WTC11 (cell line): ENCODE measurements at regions not wholly inside any gene's neighbourhood (a gene's known extent, or its start where the extent isn't known, plus 50 kb on each side); places are given as distances from the start of the nearest gene placed in this dataset.
A peak's percentile ranks its signal among the peaks of the same experiment; 100 is the strongest.

Experiments used
- ATAC-seq: fragments of 200-7000 bp; cut with Tn5 transposase; 2 replicates; pipeline ENCODE4 v1.10.0; 2021; ENCODE audit warnings: mild to moderate bottlenecking, moderate library complexity
- CTCF ChIA-PET: fragments of 300-600 bp; sonication (Branson Sonifier 250); formaldehyde crosslinking; loops from one replicate; lab custom pipeline; 2021; ENCODE audit warnings: antibody characterized with exemption; lab: Charles Lee
- POLR2A ChIA-PET: fragments of 350-600 bp; sonication (Branson Sonifier 250); formaldehyde crosslinking; loops from one replicate; lab custom pipeline; 2021; ENCODE audit warnings: antibody characterized with exemption; lab: Charles Lee
- DNase-seq: peaks from one replicate; pipeline ENCODE4 v3.0.0; 2021; ENCODE audit warnings: low spot score
- H3K27ac Mint-ChIP-seq: 2 replicates; pipeline ENCODE4 v1.8.0; 2021; ENCODE audit warnings: mixed read lengths
- H3K27me3 Mint-ChIP-seq: 2 replicates; pipeline ENCODE4 v1.8.0; 2021; ENCODE audit warnings: low read depth, mild to moderate bottlenecking, moderate library complexity, mixed read lengths
- H3K36me3 Mint-ChIP-seq: 2 replicates; pipeline ENCODE4 v1.8.0; 2021; ENCODE audit warnings: mixed read lengths
- H3K4me1 Mint-ChIP-seq: 2 replicates; pipeline ENCODE4 v1.8.0; 2022; ENCODE audit warnings: mixed read lengths
- H3K4me3 Mint-ChIP-seq: 2 replicates; pipeline ENCODE4 v1.8.0; 2021; ENCODE audit warnings: mild to moderate bottlenecking, moderate library complexity, mixed read lengths
- H3K9me3 Mint-ChIP-seq: 2 replicates; pipeline ENCODE4 v1.8.0; 2021; ENCODE audit warnings: mixed read lengths
- CBFB ChIP-seq: sonication (generic); formaldehyde crosslinking; IDR thresholded peaks from 2 replicates; pipeline ENCODE4 v1.8.1; 2022; ENCODE audit warnings: mild to moderate bottlenecking, low read depth, missing genetic modification reagents
- ELF4 ChIP-seq: sonication (generic); formaldehyde crosslinking; IDR thresholded peaks from 2 replicates; pipeline ENCODE4 v1.8.1; 2022; ENCODE audit warnings: low read depth, mild to moderate bottlenecking, moderate library complexity, missing genetic modification reagents
- ETV6 ChIP-seq: sonication (generic); formaldehyde crosslinking; IDR thresholded peaks from 2 replicates; pipeline ENCODE4 v1.8.1; 2022; ENCODE audit warnings: mild to moderate bottlenecking, missing genetic modification reagents
- FOXK1 ChIP-seq: sonication (generic); formaldehyde crosslinking; IDR thresholded peaks from 2 replicates; pipeline ENCODE4 v1.8.0; 2022; ENCODE audit warnings: mild to moderate bottlenecking, moderate library complexity, missing genetic modification reagents
- IRF1 ChIP-seq: sonication (generic); formaldehyde crosslinking; IDR thresholded peaks from 2 replicates; pipeline ENCODE4 v1.8.0; 2023; ENCODE audit warnings: missing genetic modification reagents
- NFYB ChIP-seq: sonication (generic); formaldehyde crosslinking; conservative IDR thresholded peaks from 2 replicates; pipeline ENCODE4 v1.8.0; 2022; ENCODE audit warnings: low read depth, missing genetic modification reagents
- SP1 ChIP-seq: sonication (generic); formaldehyde crosslinking; conservative IDR thresholded peaks from 2 replicates; pipeline ENCODE4 v1.8.1; 2022; ENCODE audit warnings: missing genetic modification reagents
- ZNF219 ChIP-seq: sonication (generic); formaldehyde crosslinking; IDR thresholded peaks from 2 replicates; pipeline ENCODE4 v1.8.0; 2023; ENCODE audit warnings: missing genetic modification reagents, mild to moderate bottlenecking, borderline replicate concordance
- ZNF317 ChIP-seq: sonication (generic); formaldehyde crosslinking; IDR thresholded peaks from 2 replicates; pipeline ENCODE4 v1.8.1; 2023; ENCODE audit warnings: low read depth, mild to moderate bottlenecking, moderate library complexity, missing genetic modification reagents, borderline replicate concordance
- ZNF532 ChIP-seq: fragments of 250-450 bp; sonication (Bioruptor Pico); IDR thresholded peaks from 2 replicates; pipeline ENCODE4 v1.9.0; 2021; ENCODE audit warnings: mild to moderate bottlenecking, borderline replicate concordance
- ZNF671 ChIP-seq: fragments of 250-450 bp; sonication (Bioruptor Pico); IDR thresholded peaks from 2 replicates; pipeline ENCODE4 v1.8.0; 2021; ENCODE audit warnings: mild to moderate bottlenecking
- TF ChIP-seq, protein P1 (sequence below): sonication (generic); formaldehyde crosslinking; conservative IDR thresholded peaks from 2 replicates; pipeline ENCODE4 v1.8.1; 2022; ENCODE audit warnings: mild to moderate bottlenecking, missing genetic modification reagents
- TF ChIP-seq, protein P2 (sequence below): sonication (generic); formaldehyde crosslinking; IDR thresholded peaks from 2 replicates; pipeline ENCODE4 v1.8.0; 2023; ENCODE audit warnings: missing genetic modification reagents, mild to moderate bottlenecking, borderline replicate concordance
- TF ChIP-seq, protein P3 (sequence below): sonication (generic); formaldehyde crosslinking; IDR thresholded peaks from 2 replicates; pipeline ENCODE4 v1.8.1; 2023; ENCODE audit warnings: mild to moderate bottlenecking, missing genetic modification reagents
- TF ChIP-seq, protein P4 (sequence below): sonication (generic); formaldehyde crosslinking; IDR thresholded peaks from 2 replicates; pipeline ENCODE4 v1.8.0; 2022; ENCODE audit warnings: mild to moderate bottlenecking, missing genetic modification reagents
- TF ChIP-seq, protein P5 (sequence below): sonication (generic); formaldehyde crosslinking; IDR thresholded peaks from 2 replicates; pipeline ENCODE4 v1.8.1; 2023; ENCODE audit warnings: mild to moderate bottlenecking, missing genetic modification reagents, moderate library complexity

DNA sequence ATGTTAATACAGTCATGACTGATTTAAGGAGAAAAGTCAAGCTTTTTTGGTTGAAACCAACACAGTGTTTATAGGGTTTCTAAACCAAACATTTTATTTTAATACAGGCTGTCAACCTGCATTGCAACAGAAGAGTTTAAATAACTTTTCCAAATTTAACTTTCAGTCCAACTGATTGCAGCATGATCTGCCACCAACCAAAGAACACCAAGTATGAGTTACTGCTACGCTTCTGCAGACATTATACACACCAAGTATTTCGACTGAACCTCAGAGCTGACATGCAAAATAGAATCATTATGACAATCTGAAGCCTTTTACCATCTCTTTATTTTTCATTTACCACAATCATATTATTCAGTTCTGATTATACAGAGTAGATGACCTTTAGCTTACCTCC, 151.2 kb upstream of the DST start:
- ChIA-PET CTCF (interaction anchor here (1.0 to 1.4 kb wide), 4 partner anchors 8 to 57 kb away, joined by 3 to 5 read pairs (median 4); no protein-coding TSS in a partner anchor), POLR2A (no interaction called here)
- H3K36me3 Mint-ChIP-seq: no peaks in the 10 kb centered on the region

DNA sequence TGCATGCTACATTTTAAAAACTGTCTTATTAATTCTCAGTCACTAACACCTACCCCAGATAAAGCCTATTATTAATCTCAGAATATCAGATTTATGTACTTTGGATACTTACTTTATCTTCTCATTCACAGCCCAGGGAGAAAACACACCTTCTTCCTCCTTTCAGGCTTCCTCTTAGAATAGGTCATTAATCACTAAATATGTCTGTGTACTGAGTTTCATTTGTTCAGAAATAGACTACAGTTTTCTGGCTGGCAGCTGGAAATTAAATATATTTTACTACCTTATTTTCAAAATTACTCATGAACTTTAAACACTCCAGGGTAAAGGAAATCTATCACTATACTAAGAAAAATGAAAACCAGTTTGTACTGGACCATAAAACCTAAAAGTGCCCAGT, 147.7 kb upstream of the DST start:
- Mint-ChIP-seq H3K27me3 (no peaks in the 10 kb centered on the region), H3K27ac (peak overlapping the region; percentile 51), H3K4me1 (peaks cover 73% of the 10 kb centered on the region), H3K36me3 (peaks cover 5% of the 10 kb centered on the region; the same call in 1 of the 2 replicates), H3K4me3 (no peak overlapping the region), H3K9me3 (no peaks in the 10 kb centered on the region)
- POLR2A ChIA-PET: no interaction called here
- TF ChIP-seq, protein P1, sequence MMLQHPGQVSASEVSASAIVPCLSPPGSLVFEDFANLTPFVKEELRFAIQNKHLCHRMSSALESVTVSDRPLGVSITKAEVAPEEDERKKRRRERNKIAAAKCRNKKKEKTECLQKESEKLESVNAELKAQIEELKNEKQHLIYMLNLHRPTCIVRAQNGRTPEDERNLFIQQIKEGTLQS (CRISPR knock-in tag): no peak
- TF ChIP-seq ZNF671 (CRISPR knock-in tag) (no peak), CBFB (no peak), IRF1 (CRISPR knock-in tag) (no peak)
- CTCF ChIA-PET: interaction anchor here (1.0 kb wide), 1 partner anchor 53 kb away, joined by 5 read pairs; no protein-coding TSS in a partner anchor
- ATAC-seq (no peak), DNase-seq (no peak)

More for the DNA sequence above, 151.2 kb upstream of the DST start:
- peak overlapping the region; percentile 46 for H3K4me3 Mint-ChIP-seq
- H3K27ac Mint-ChIP-seq: peak overlapping the region; percentile 98
- H3K27me3 Mint-ChIP-seq: no peaks in the 10 kb centered on the region
- TF ChIP-seq, protein P2, sequence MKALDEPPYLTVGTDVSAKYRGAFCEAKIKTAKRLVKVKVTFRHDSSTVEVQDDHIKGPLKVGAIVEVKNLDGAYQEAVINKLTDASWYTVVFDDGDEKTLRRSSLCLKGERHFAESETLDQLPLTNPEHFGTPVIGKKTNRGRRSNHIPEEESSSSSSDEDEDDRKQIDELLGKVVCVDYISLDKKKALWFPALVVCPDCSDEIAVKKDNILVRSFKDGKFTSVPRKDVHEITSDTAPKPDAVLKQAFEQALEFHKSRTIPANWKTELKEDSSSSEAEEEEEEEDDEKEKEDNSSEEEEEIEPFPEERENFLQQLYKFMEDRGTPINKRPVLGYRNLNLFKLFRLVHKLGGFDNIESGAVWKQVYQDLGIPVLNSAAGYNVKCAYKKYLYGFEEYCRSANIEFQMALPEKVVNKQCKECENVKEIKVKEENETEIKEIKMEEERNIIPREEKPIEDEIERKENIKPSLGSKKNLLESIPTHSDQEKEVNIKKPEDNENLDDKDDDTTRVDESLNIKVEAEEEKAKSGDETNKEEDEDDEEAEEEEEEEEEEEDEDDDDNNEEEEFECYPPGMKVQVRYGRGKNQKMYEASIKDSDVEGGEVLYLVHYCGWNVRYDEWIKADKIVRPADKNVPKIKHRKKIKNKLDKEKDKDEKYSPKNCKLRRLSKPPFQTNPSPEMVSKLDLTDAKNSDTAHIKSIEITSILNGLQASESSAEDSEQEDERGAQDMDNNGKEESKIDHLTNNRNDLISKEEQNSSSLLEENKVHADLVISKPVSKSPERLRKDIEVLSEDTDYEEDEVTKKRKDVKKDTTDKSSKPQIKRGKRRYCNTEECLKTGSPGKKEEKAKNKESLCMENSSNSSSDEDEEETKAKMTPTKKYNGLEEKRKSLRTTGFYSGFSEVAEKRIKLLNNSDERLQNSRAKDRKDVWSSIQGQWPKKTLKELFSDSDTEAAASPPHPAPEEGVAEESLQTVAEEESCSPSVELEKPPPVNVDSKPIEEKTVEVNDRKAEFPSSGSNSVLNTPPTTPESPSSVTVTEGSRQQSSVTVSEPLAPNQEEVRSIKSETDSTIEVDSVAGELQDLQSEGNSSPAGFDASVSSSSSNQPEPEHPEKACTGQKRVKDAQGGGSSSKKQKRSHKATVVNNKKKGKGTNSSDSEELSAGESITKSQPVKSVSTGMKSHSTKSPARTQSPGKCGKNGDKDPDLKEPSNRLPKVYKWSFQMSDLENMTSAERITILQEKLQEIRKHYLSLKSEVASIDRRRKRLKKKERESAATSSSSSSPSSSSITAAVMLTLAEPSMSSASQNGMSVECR (CRISPR knock-in tag): no peak
- TF ChIP-seq ZNF317 (CRISPR knock-in tag): no peak
- no peak for TF ChIP-seq ELF4 (CRISPR knock-in tag)
- TF ChIP-seq ZNF532 (CRISPR knock-in tag): no peak
- no peak for TF ChIP-seq ZNF219 (CRISPR knock-in tag)
- 0 out of 2 replicates have a peak, but pooled peaks have one; percentile 4 for TF ChIP-seq SP1 (CRISPR knock-in tag)
- no peak for DNase-seq
- no peak for ATAC-seq
- no peaks in the 10 kb centered on the region for H3K9me3 Mint-ChIP-seq
- H3K4me1 Mint-ChIP-seq: peaks cover 85% of the 10 kb centered on the region

DNA sequence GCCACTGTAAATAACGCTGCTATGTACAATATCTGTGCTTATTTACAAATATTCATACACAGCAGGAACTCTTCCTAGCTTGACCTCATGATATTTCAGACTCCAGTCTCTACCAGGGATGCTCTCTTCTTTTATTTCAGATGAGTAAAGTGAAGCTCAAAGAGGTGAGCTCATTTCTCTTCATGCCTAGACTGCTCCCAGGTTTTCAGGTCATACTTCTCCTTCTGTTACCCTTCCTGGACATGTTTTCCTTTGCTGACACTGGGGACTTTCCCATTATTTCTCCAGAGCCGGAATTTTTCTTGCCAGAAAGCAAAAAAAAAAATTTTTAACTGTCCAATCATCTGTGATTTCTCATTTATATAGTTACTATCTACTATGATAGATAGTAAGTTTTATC, 147.2 kb upstream of the DST start:
- peaks cover 70% of the 10 kb centered on the region for H3K4me1 Mint-ChIP-seq
- no peak overlapping the region for H3K4me3 Mint-ChIP-seq
- CTCF ChIA-PET: interaction anchor here (1.0 kb wide), 1 partner anchor 54 kb away, joined by 5 read pairs; no protein-coding TSS in a partner anchor
- no peaks in the 10 kb centered on the region for H3K9me3 Mint-ChIP-seq
- ATAC-seq (no peak), DNase-seq (no peak)
- H3K36me3 Mint-ChIP-seq: peaks cover 6% of the 10 kb centered on the region
- no peaks in the 10 kb centered on the region for H3K27me3 Mint-ChIP-seq
- POLR2A ChIA-PET: no interaction called here
- no peak overlapping the region; the same call in 1 of the 2 replicates for H3K27ac Mint-ChIP-seq
- TF ChIP-seq, protein P3, sequence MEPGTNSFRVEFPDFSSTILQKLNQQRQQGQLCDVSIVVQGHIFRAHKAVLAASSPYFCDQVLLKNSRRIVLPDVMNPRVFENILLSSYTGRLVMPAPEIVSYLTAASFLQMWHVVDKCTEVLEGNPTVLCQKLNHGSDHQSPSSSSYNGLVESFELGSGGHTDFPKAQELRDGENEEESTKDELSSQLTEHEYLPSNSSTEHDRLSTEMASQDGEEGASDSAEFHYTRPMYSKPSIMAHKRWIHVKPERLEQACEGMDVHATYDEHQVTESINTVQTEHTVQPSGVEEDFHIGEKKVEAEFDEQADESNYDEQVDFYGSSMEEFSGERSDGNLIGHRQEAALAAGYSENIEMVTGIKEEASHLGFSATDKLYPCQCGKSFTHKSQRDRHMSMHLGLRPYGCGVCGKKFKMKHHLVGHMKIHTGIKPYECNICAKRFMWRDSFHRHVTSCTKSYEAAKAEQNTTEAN (CRISPR knock-in tag): no peak
- TF ChIP-seq, protein P4, sequence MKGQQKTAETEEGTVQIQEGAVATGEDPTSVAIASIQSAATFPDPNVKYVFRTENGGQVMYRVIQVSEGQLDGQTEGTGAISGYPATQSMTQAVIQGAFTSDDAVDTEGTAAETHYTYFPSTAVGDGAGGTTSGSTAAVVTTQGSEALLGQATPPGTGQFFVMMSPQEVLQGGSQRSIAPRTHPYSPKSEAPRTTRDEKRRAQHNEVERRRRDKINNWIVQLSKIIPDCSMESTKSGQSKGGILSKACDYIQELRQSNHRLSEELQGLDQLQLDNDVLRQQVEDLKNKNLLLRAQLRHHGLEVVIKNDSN (CRISPR knock-in tag): no peak
- TF ChIP-seq FOXK1 (CRISPR knock-in tag): no peak
- no peak for TF ChIP-seq NFYB
- TF ChIP-seq, protein P5, sequence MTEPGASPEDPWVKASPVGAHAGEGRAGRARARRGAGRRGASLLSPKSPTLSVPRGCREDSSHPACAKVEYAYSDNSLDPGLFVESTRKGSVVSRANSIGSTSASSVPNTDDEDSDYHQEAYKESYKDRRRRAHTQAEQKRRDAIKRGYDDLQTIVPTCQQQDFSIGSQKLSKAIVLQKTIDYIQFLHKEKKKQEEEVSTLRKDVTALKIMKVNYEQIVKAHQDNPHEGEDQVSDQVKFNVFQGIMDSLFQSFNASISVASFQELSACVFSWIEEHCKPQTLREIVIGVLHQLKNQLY (CRISPR knock-in tag): no peak
- TF ChIP-seq, protein P1 (CRISPR knock-in tag): no peak
- no peak for TF ChIP-seq ETV6 (CRISPR knock-in tag)
